HG03103 (cell line): ENCODE measurements at regions not wholly inside any gene's neighbourhood (a gene's known extent, or its start where the extent isn't known, plus 50 kb on each side); places are given as distances from the start of the nearest gene placed in this dataset.

Source experiments
- ATAC-seq: cut with Tn5 transposase; IDR thresholded peaks from one replicate; pipeline ENCODE4 v1.9.1; 2021; ENCODE audit warnings: low read depth; ENCODE audit not compliant: unreplicated experiment

GRCh38 chr4:34678431-34678830, 1565.9 kb downstream of the ARAP2 start:
- no peak for ATAC-seq

GRCh38 chr4:34679228-34679627, 1565.1 kb downstream of the ARAP2 start:
- ATAC-seq, result no peak

GRCh38 chr4:34709564-34709963, 1534.8 kb downstream of the ARAP2 start:
- no peak for ATAC-seq

GRCh38 chr4:34718576-34719245, 1525.6 kb downstream of the ARAP2 start:
- ATAC-seq, result no peak

- no peak for ATAC-seq
These were observed 1523.7 kb downstream of the ARAP2 start for GRCh38 chr4:34720571-34720970.

- ATAC-seq, result no peak
These were observed 1522.5 kb downstream of the ARAP2 start for GRCh38 chr4:34721835-34722234.

GRCh38 chr4:34723605-34724004, 1520.7 kb downstream of the ARAP2 start:
- ATAC-seq, result no peak

DNA sequence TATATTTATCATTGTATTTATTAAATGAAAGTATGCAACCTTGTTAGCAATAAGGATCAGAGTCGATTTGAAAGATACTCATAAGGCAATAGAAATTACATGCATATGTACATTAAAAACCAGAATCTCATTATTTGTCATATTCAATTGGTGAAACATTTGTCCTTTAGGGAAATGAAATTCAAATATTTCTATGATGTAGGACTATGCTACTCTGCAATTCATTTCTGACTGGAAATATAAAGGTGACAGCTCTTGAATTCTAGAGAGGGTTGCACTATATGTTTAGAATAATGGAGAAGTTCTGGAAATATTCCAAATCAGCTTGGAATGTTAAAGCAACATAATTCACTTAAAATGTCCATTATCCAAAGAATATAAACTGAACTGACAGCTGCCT, 1519.8 kb downstream of the ARAP2 start:
- no peak for ATAC-seq

- no peak for ATAC-seq
These were observed 1513.2 kb downstream of the ARAP2 start for GRCh38 chr4:34731070-34731469.

DNA sequence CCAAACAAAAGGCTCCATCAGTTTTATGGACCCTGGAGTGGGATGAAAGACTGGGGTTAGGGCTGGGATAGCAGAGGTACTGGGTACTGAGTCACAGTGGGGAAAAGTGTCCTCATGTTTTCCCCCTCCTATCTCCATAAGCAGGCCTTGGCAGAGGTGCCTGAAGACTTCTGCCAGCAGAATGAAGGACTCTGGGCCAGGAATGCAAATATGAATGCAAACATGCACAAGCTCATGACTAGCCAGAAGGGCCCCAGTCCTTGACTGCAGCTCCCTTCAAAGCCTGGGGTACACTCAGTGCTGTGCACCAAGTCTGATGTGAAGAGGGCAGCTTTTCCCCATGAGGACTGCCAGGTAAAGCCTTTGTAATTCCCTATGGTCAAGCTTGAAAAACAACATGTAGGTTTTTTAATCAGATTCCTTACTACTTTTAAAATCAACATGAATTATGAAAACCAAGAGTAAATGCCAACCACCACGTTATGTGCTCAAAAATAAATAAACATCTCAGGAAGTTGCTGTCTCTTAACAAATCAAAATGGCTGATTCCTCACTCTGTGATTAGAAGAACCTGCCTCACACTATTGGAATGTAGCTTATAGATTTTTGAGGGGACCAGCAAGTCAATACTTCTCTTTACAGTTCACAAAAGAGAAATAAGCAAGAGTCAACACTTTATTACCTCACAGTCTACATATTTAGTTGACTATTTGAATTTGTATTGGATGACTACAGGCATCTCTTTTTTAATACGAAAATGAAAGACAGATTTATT, 1512.0 kb downstream of the ARAP2 start:
- ATAC-seq, result no peak

- ATAC-seq, result no peak
These were observed 1511.0 kb downstream of the ARAP2 start for GRCh38 chr4:34733185-34733941.

GRCh38 chr4:34766935-34767334, 1477.4 kb downstream of the ARAP2 start:
- ATAC-seq, result no peak

- no peak for ATAC-seq
These were observed 1476.9 kb downstream of the ARAP2 start for GRCh38 chr4:34767407-34767806.

- ATAC-seq, result no peak
These were observed 1472.7 kb downstream of the ARAP2 start for GRCh38 chr4:34771632-34772031.

- ATAC-seq, result no peak
These were observed 1454.2 kb downstream of the ARAP2 start for GRCh38 chr4:34790131-34790530.

GRCh38 chr4:34791209-34791608, 1453.1 kb downstream of the ARAP2 start:
- no peak for ATAC-seq

- no peak for ATAC-seq
These were observed 1443.4 kb downstream of the ARAP2 start for GRCh38 chr4:34800953-34801352.

DNA sequence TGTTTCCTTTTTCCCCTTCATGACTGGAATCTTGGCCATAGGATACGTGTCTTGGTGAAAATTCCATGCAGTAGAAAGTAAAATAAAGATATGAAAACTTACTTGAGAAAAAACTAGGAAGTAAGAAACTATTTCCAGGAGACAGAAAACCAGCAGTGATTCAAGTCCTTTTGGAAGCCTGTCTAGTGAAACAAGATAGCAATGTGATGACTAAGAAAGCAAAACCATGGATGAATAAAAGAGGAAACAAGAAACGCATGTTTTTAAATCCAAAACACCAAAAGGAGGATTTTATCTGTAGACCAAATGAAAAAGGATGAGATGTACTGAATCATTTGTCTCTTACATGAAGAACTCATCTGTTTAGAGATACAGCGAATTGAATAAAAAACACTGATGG, 1430.0 kb downstream of the ARAP2 start:
- ATAC-seq, result no peak

DNA sequence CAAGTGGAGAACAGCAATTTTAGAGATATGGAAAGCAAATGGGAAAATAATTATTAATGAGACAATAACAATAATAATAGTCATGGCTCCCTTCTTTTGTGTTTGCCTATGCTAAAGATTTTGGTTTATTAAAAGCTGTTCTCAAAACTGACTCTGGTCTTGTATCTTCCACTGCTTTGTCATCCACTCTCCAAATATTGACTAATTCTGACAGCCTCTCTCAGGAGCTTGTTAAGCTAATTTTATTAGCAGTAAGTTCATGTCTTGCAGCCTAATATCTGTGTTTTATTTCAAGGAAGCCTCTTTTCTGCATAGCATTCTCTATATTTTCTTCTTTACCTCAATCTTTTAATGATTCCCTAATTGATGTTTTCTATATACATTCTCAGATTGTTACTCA, 1419.8 kb downstream of the ARAP2 start:
- no peak for ATAC-seq

DNA sequence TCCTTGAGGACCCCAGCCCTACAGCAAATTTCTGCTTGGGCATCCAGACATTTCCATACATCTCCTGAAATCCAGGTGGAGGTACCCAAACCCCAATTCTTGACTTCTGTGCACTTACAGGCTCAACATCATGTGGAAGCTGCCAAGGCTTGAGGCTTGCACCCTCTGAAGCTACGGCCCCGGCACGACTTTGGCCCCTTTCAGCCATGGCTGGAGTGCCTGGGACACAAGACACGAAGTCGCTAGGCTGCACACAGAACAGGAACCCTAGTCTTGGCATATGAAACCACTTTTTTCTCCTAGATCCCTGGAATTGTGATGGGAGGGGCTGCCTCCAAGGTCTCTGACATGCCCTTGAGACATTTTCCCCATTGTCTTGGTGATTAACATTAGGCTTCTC, 1417.7 kb downstream of the ARAP2 start:
- ATAC-seq, result no peak

- no peak for ATAC-seq
These were observed 1398.4 kb downstream of the ARAP2 start for GRCh38 chr4:34845926-34846325.
